ENCODE measurements at regions not wholly inside any gene's neighbourhood (a gene's known extent, or its start where the extent isn't known, plus 50 kb on each side); places are given as distances from the start of the nearest gene placed in this dataset.

DNA sequence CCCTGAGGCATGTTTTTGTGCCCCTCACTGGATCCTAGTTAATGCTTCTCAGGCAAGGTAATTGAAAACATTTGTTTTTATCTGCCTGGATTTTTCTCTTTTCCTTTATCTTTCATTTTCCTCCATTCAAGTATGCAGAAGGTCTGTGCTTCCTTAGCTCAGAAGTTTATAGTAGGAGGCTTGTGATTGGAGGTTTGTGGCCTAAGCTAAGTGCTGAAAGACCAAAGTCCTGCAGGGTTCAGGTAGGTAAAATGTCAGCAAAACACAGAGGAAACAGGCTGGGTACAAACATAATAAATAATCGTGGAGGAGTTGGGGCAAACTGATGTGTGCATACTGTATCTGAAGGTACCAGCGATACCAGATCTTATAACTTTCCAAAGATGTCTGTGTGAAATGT, 230.9 kb upstream of the KLF4 start:
- no peak for TF ChIP-seq ETS1 (IDR thresholded peaks at IDR 0.05)
- TF ChIP-seq EZH2phosphoT487 (IDR thresholded peaks at IDR 0.05; ENCODE audit: unreplicated experiment): no peak
- TF ChIP-seq ZNF114 (CRISPR knock-in tag; IDR thresholded peaks at IDR 0.05): no peak
- TF ChIP-seq EZH2 (IDR thresholded peaks at IDR 0.05; ENCODE audit: low read depth, unreplicated experiment): no peak
- no peak for TF ChIP-seq ZNF331 (CRISPR knock-in tag; IDR thresholded peaks at IDR 0.05; ENCODE audit: low read depth)
- TF ChIP-seq ZNF462 (CRISPR knock-in tag; IDR thresholded peaks at IDR 0.05): no peak
- no peak for TF ChIP-seq NANOG (IDR thresholded peaks at IDR 0.05; ENCODE audit: borderline replicate concordance)
- TF ChIP-seq CREB1 (CRISPR knock-in tag; IDR thresholded peaks at IDR 0.05; ENCODE audit: low read depth): no peak
- TF ChIP-seq JUNB (IDR thresholded peaks at IDR 0.05; ENCODE audit: unreplicated experiment): no peak
- Mint-ChIP-seq H3K27ac (no peak overlapping the region), H3K36me3 (ENCODE audit: low read depth) (no peaks in the 10 kb centered on the region), H3K9me3 (no peaks in the 10 kb centered on the region; the same call in 2 of the 3 replicates), H3K4me3 (no peak overlapping the region), H3K27me3 (ENCODE audit: insufficient read depth, low read depth, poor library complexity) (no peaks in the 10 kb centered on the region), H3K4me1 (no peaks in the 10 kb centered on the region)
- Histone ChIP-seq H3K4me2 (no peak overlapping the region), H3K9me2 (ENCODE audit: insufficient read depth) (no peaks in the 10 kb centered on the region), H3K36me3 (ENCODE audit: insufficient read depth) (no peaks in the 10 kb centered on the region), H3K4me1 (ENCODE audit: insufficient read depth) (no peaks in the 10 kb centered on the region), H4K20me1 (replicated peaks; ENCODE audit: insufficient read depth) (no peaks in the 10 kb centered on the region), H2AFZ (no peak overlapping the region), H3K27me3 (ENCODE audit: insufficient read depth) (no peaks in the 10 kb centered on the region), H3K79me2 (replicated peaks; ENCODE audit: insufficient read depth) (no peaks in the 10 kb centered on the region), H3F3A (replicated peaks; ENCODE audit: low read depth) (no peaks in the 10 kb centered on the region), H3K27ac (ENCODE audit: low read depth) (no peak overlapping the region), H3K4me3 (no peak overlapping the region)
- no peak for ATAC-seq
- no peak for DNase-seq (ENCODE audit: low spot score)

Data from GM23338 (cell line).